ENCODE measurements at regions not wholly inside any gene's neighbourhood (a gene's known extent, or its start where the extent isn't known, plus 50 kb on each side); places are given as distances from the start of the nearest gene placed in this dataset.

- H3K79me2 ChIP-seq (ENCODE audit: control insufficient read depth, insufficient read depth, low read length) = no peaks in the 10 kb centered on the region
- no peaks in the 10 kb centered on the region for H3K27me3 ChIP-seq (ENCODE audit: control insufficient read depth in 2 of 2, insufficient read depth in 2 of 2, low read length in 2 of 2)
- H3K9me3 ChIP-seq (replicated peaks; ENCODE audit: control insufficient read depth, insufficient read depth, low read length) = no peaks in the 10 kb centered on the region
- ChIA-PET POLR2A (no interaction called here), CTCF (interaction anchor here (1.0 to 1.1 kb wide), 2 partner anchors 16 to 143 kb away, joined by 3 to 8 read pairs; no protein-coding TSS in a partner anchor)
- peak; percentile 89 for FAIRE-seq
- dilution Hi-C loops (cut with MboI; ENCODE audit: extremely low pct_ligation_motif_present, low sequenced_read_pairs) = no loop called here
- peak; percentile 62 for TF ChIP-seq FOS (IDR thresholded peaks at IDR 0.05; ENCODE audit: borderline replicate concordance, insufficient read depth, low read length)
- TF ChIP-seq MAX (IDR thresholded peaks at IDR 0.05; ENCODE audit: insufficient read depth, insufficient read length) = no peak
- peak; percentile 74 for TF ChIP-seq JUN (IDR thresholded peaks at IDR 0.05; ENCODE audit: borderline replicate concordance, insufficient read depth, insufficient read length, low read depth)
- no peak for TF ChIP-seq EZH2 (IDR thresholded peaks at IDR 0.05; ENCODE audit: borderline replicate concordance, low read depth, low read length, severe bottlenecking)
- peak; percentile 30 for TF ChIP-seq POLR2AphosphoS5 (IDR thresholded peaks at IDR 0.05; ENCODE audit: insufficient read depth, low read depth, low read length)
- no peak for TF ChIP-seq MYC (IDR thresholded peaks at IDR 0.05; ENCODE audit: low read depth, low read length)
- no peak for TF ChIP-seq POLR2A (IDR thresholded peaks at IDR 0.05; ENCODE audit: low read depth, low read length)
- peak; percentile 92 for TF ChIP-seq GATA2 (IDR thresholded peaks at IDR 0.05; ENCODE audit: insufficient read depth, insufficient read length, low read depth, low read length)
- TF ChIP-seq CTCF (IDR thresholded peaks at IDR 0.05; ENCODE audit: extremely low read depth in 1 of 2, insufficient read depth in 1 of 2, low read depth in 1 of 2, low read length in 2 of 2) = no peak
- DNase-seq (ENCODE audit: low read depth, low spot score) = peak; percentile 72
- peaks cover 24% of the 10 kb centered on the region for H3K4me1 ChIP-seq (ENCODE audit: control insufficient read depth, extremely low read depth, insufficient read depth, low read length)
- no peaks in the 10 kb centered on the region for H3K9me1 ChIP-seq (replicated peaks; ENCODE audit: control insufficient read depth, extremely low read depth, insufficient read depth, low read length)
- H3K36me3 ChIP-seq (ENCODE audit: control insufficient read depth in 2 of 2, extremely low read depth in 1 of 2, insufficient read depth in 2 of 2, low read length in 2 of 2) = no peaks in the 10 kb centered on the region
- no TSS peak for BruUV-seq (replicated peaks)
- H3K9ac ChIP-seq (replicated peaks; ENCODE audit: extremely low read depth, insufficient read depth, low read length) = no peak overlapping the region
- intact Hi-C loops (cut with micrococcal nuclease) = no loop called here
- H3K4me2 ChIP-seq (ENCODE audit: insufficient read depth, low read length) = peak overlapping the region; percentile 45
- H4K20me1 ChIP-seq (replicated peaks; ENCODE audit: control insufficient read depth, extremely low read depth, insufficient read depth, low read length) = no peaks in the 10 kb centered on the region
- H3K27ac ChIP-seq (ENCODE audit: insufficient read depth, low read depth, low read length) = peak overlapping the region; percentile 66
- H2AFZ ChIP-seq (ENCODE audit: low read depth, low read length) = peak overlapping the region; percentile 21
- no peak overlapping the region for H3K4me3 ChIP-seq (replicated peaks in 1 of 3; ENCODE audit: insufficient read depth in 1 of 3, low read depth in 1 of 3, low read length in 3 of 3)
These were observed 79.8 kb upstream of the C12orf71 start for GRCh38 chr12:27162229-27162537.

All from endothelial cell of umbilical vein (primary cell).